Fibroblast of villous mesenchyme (primary cell): ENCODE measurements at regions not wholly inside any gene's neighbourhood (a gene's known extent, or its start where the extent isn't known, plus 50 kb on each side); places are given as distances from the start of the nearest gene placed in this dataset.

ENCODE experiments used
- DNase-seq: peaks from one replicate; pipeline ENCODE4 v3.0.0-alpha.2; 2010; ENCODE audit warnings: low read depth
- H3K4me3 ChIP-seq: 2 replicates; pipeline ENCODE4 v1.5.1; 2011; ENCODE audit warnings: low read depth, mild to moderate bottlenecking, low read length
- CTCF ChIP-seq: IDR thresholded peaks from 2 replicates; pipeline ENCODE4 v1.5.1; 2012; ENCODE audit warnings: low read depth, mild to moderate bottlenecking, low read length; ENCODE audit not compliant: insufficient read depth

- peak overlapping the region; percentile 48 for H3K4me3 ChIP-seq
- no peak for TF ChIP-seq CTCF
- DNase-seq = no peak
Measured at GRCh38 chr9:129383019-129383560, 205.0 kb upstream of the IER5L start.

DNA sequence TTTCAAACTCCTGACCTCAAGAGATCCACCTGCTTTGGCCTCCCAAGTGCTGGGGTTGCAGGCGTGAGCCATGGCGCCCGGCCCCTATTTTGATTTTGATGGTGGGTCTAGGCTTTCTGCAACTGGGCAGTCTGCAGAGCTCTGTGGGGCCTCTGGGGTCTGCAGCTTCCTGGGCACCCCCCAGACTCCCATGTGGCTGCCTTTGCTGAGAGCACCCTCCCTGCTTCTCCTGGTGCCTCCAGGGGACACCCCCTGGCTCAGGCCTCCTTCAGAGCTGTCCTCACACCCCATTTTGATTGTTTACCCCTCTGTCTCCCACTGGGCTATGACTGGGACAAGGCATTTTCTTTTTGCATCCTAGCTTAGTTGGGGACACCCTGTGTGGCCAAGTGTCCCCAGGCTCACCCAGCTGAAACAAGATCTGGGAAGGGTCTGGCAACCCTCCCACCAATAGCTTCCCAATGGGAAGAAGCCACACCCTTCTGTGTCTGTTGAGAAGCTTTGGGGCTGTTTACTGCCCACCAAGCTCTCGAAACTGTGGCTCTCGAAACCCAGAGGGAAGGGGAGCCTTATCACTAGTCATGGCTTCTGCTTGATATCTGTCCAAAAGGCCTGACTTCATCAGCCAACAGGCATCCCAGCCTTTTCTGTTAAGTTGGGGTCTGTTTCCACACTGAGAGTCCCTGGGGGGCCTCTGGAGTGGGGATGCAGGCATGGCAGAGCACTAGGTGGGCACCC, 204.4 kb upstream of the IER5L start:
- H3K4me3 ChIP-seq = no peak overlapping the region
- DNase-seq = no peak
- TF ChIP-seq CTCF = no peak

DNA sequence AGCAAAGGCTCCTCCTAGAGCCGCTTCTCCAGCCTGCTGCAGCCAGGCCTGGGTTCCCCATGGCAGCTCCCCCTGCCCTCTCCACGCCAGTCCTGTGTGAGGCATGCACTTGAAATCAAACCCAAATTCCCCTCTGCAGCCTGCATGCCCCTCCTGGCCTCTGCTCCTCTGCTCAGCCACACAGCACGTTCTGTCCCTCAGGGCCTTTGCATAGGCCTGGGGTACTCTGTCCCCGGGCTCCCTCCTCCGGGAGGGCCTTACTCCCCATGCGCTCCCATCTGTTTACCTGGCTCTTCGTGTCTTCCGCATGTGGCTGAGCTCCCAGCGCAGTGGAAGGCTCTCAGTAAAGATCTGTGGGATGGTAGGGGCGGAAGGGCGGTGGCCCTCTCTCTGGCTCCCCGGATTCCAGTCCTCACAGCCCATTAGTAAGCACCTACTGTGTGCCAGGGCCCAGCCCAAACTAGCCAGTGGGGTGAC, 203.5 kb upstream of the IER5L start:
- no peak for TF ChIP-seq CTCF
- DNase-seq = no peak
- no peak overlapping the region for H3K4me3 ChIP-seq

DNA sequence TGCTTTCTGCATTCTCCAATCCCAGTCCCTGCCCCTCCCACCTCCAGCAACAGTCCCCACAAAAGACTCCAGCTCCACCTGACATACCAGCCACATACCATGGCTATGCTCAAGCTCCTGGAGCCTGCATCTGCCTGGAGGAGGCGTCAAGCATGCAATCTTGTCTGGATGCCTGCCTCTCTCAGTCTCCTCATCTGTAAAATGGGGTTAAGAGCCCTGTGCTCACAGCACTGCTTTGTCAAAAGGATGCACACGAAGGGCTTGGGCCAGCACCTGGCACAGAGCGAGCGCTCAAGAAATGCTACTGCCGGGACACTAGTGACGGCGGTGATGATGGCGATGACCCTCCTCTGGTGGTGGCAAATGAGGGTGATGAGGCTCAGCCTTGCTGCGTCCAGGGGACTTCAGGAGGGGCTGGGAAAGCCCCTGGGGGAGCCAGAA, 202.9 kb upstream of the IER5L start:
- no peak for DNase-seq
- no peak overlapping the region for H3K4me3 ChIP-seq
- TF ChIP-seq CTCF = no peak

DNA sequence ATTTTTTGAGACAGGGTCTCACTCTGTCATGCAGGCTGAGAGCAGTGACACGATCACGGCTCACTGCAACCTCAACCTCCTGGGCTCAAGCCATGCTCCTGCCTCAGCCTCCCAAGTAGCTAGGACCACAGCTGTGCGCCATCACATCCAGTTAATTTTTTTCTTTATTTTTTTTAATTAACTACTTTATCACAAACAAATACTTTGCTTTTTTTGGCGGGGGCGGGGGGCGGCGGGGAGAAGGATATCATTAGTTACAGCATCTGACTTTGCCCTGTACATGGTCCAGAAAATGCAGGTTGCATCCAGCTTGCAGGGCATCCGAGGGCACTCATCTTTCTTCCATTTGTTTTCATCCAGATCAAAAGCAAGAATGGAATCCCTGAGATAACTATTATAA, 201.8 kb upstream of the IER5L start:
- H3K4me3 ChIP-seq = no peak overlapping the region
- no peak for DNase-seq
- TF ChIP-seq CTCF = no peak

- no peak for DNase-seq
- no peak overlapping the region for H3K4me3 ChIP-seq
- no peak for TF ChIP-seq CTCF
Measured at GRCh38 chr9:129379181-129379836, 201.2 kb upstream of the IER5L start.
